ENCODE measurements at regions not wholly inside any gene's neighbourhood (a gene's known extent, or its start where the extent isn't known, plus 50 kb on each side); places are given as distances from the start of the nearest gene placed in this dataset.

- no peak for ATAC-seq
- Histone ChIP-seq H3K4me3 (no peak overlapping the region), H2AFZ (ENCODE audit: low read depth, low read length) (no peak overlapping the region), H3K79me2 (ENCODE audit: control insufficient read depth, insufficient read depth, low read length) (no peaks in the 10 kb centered on the region), H3K4me1 (replicated peaks in 1 of 2; ENCODE audit: control insufficient read depth in 2 of 2, insufficient read depth in 2 of 2, low read length in 2 of 2) (no peaks in the 10 kb centered on the region), H4K20me1 (replicated peaks; ENCODE audit: control insufficient read depth, insufficient read depth, low read length) (no peaks in the 10 kb centered on the region), H3K9me3 (replicated peaks; ENCODE audit: control insufficient read depth, insufficient read depth, low read depth, low read length) (no peaks in the 10 kb centered on the region), H3K9me1 (ENCODE audit: control insufficient read depth, insufficient read depth, low read length) (no peaks in the 10 kb centered on the region), H3K36me3 (ENCODE audit: control insufficient read depth, insufficient read depth, low read length) (no peaks in the 10 kb centered on the region; the same call in 2 of the 3 replicates), H3K27ac (ENCODE audit: extremely low read depth, low read depth, low read length) (no peak overlapping the region), H3K27me3 (ENCODE audit: control insufficient read depth in 2 of 2, insufficient read depth in 2 of 2, low read length in 2 of 2) (no peaks in the 10 kb centered on the region), H3K9ac (ENCODE audit: insufficient read depth in 1 of 2, low read depth in 2 of 2, low read length in 2 of 2) (no peak overlapping the region), H3K4me2 (ENCODE audit: insufficient read depth, low read length) (no peak overlapping the region)
- no peak for DNase-seq (ENCODE audit: extremely low read depth in 1 of 4, low spot score in 3 of 4)
- FAIRE-seq: no peak
- intact Hi-C loops (cut with micrococcal nuclease) (no loop called here), in situ Hi-C loops (cut with MboI) (no loop called here)
- WGBS (ENCODE audit: insufficient coverage, low coverage, missing lambda C conversion rate): 1% methylated on average over 4 of the region's 4 CpGs
- BruUV-seq (replicated peaks): no TSS peak
- ChIA-PET CTCF (ENCODE audit: low intra/inter-chr PET ratio) (no interaction called here), POLR2A (no interaction called here)
- TF ChIP-seq KAT8 (IDR thresholded peaks at IDR 0.05; ENCODE audit: low read depth) (no peak), FUS (optimal IDR thresholded peaks at IDR 0.05; ENCODE audit: low read depth, low read length) (no peak), ETS2 (tag; IDR thresholded peaks at IDR 0.05; ENCODE audit: borderline replicate concordance, poor library complexity, severe bottlenecking) (no peak), TCFL5 (CRISPR knock-in tag; conservative IDR thresholded peaks at IDR 0.05) (no peak), SUPT5H (IDR thresholded peaks at IDR 0.05) (no peak), RBM14 (IDR thresholded peaks at IDR 0.05; ENCODE audit: borderline replicate concordance, insufficient read depth, low read depth, low read length) (no peak), POLR3G (IDR thresholded peaks at IDR 0.05; ENCODE audit: extremely low read depth, insufficient read length, insufficient replicate concordance) (no peak), TEAD1 (CRISPR knock-in tag; IDR thresholded peaks at IDR 0.05) (no peak), FOXK1 (CRISPR knock-in tag; IDR thresholded peaks at IDR 0.05; ENCODE audit: borderline replicate concordance) (no peak), MAFF (IDR thresholded peaks at IDR 0.05; ENCODE audit: low read length) (no peak), KLF1 (tag; IDR thresholded peaks at IDR 0.05) (no peak)
- TF ChIP-seq, protein P1, sequence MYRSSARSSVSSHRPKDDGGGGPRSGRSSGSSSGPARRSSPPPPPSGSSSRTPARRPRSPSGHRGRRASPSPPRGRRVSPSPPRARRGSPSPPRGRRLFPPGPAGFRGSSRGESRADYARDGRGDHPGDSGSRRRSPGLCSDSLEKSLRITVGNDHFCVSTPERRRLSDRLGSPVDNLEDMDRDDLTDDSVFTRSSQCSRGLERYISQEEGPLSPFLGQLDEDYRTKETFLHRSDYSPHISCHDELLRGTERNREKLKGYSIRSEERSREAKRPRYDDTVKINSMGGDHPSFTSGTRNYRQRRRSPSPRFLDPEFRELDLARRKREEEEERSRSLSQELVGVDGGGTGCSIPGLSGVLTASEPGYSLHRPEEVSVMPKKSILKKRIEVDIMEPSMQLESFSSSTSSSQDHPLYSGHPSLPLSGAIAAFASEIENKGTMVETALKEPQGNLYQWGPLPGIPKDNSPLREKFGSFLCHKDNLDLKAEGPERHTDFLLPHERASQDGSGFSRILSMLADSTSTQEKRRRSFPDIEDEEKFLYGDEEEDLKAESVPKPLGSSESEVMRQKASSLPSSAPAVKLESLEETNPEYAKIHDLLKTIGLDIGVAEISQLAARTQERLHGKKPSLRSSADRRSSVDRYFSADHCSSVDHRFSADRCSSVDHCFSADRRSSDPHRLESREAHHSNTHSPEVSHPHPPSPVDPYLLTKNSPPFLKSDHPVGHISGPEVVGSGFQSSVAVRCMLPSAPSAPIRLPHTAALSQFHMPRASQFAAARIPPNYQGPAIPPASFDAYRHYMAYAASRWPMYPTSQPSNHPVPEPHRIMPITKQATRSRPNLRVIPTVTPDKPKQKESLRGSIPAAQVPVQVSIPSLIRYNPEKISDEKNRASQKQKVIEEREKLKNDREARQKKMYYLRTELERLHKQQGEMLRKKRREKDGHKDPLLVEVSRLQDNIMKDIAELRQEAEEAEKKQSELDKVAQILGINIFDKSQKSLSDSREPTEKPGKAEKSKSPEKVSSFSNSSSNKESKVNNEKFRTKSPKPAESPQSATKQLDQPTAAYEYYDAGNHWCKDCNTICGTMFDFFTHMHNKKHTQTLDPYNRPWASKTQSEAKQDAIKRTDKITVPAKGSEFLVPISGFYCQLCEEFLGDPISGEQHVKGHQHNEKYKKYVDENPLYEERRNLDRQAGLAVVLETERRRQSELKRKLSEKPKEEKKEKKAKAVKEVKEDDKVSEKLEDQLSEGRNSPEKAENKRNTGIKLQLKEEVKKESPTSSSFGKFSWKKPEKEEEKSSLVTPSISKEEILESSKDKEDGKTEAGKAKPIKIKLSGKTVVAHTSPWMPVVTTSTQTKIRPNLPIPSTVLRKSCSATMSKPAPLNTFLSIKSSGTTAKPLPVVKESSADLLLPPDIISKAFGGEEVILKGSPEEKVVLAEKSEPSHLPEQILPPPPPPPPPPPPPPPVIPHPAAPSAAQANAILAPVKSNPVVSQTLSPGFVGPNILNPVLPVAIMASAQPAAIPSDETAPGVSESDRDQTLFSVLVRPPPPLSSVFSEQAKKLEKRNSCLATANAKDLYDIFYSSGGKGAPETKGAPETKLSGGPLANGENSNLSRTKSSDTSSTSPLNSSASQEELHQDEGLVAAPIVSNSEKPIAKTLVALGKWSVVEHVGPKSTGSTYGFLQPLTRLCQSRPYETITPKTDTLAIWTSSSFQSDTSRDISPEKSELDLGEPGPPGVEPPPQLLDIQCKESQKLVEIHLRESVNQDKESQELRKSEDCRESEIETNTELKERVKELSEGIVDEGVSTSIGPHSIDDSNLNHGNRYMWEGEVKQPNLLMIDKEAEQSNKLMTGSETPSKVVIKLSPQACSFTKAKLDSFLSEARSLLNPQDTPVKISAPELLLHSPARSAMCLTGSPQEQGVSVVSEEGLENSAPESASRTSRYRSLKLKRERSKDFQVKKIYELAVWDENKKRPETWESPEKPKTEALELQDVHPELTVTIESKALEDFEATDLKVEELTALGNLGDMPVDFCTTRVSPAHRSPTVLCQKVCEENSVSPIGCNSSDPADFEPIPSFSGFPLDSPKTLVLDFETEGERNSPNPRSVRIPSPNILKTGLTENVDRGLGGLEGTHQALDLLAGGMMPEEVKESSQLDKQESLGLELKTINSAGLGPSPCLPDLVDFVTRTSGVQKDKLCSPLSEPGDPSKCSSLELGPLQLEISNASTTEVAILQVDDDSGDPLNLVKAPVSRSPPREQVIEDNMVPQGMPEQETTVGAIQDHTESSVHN (IDR thresholded peaks at IDR 0.05; ENCODE audit: borderline replicate concordance in 1 of 2, low read depth in 1 of 2): no peak
- TF ChIP-seq, protein P2, sequence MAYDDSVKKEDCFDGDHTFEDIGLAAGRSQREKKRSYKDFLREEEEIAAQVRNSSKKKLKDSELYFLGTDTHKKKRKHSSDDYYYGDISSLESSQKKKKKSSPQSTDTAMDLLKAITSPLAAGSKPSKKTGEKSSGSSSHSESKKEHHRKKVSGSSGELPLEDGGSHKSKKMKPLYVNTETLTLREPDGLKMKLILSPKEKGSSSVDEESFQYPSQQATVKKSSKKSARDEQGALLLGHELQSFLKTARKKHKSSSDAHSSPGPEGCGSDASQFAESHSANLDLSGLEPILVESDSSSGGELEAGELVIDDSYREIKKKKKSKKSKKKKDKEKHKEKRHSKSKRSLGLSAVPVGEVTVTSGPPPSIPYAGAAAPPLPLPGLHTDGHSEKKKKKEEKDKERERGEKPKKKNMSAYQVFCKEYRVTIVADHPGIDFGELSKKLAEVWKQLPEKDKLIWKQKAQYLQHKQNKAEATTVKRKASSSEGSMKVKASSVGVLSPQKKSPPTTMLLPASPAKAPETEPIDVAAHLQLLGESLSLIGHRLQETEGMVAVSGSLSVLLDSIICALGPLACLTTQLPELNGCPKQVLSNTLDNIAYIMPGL (CRISPR knock-in tag; IDR thresholded peaks at IDR 0.05): no peak
These were observed 235.1 kb upstream of the B3GALT2 start for GRCh38 chr1:193421487-193421886.

All from K562 (cell line).